CD4-positive, alpha-beta memory T cell (primary cell): ENCODE measurements at regions not wholly inside any gene's neighbourhood (a gene's known extent, or its start where the extent isn't known, plus 50 kb on each side); places are given as distances from the start of the nearest gene placed in this dataset.

Source experiments
- CTCF ChIA-PET: fragments of 350-600 bp; sonication (Branson Sonifier 250); formaldehyde crosslinking; loops from one replicate; lab custom pipeline; 2021; ENCODE audit warnings: inconsistent platforms; ENCODE audit not compliant: partially characterized antibody; lab: Charles Lee
- POLR2A ChIA-PET: fragments of 350-600 bp; sonication (Branson Sonifier 250); formaldehyde crosslinking; loops from one replicate; lab custom pipeline; 2021; ENCODE audit not compliant: partially characterized antibody; lab: Charles Lee
- DNase-seq, 5 donors: peaks; one replicate each; pipeline versions ENCODE4 v3.0.0 to v3.0.0-alpha.2; 2020 to 2022; ENCODE audit warnings: mixed read lengths in 1 of 5
- H3K27ac ChIP-seq: one replicate; pipeline ENCODE4 v1.7.0; 2013; ENCODE audit warnings: low read depth, low read length
- H3K27me3 ChIP-seq: 2 replicates; pipeline ENCODE4 v1.7.0; 2013; ENCODE audit warnings: mild to moderate bottlenecking, low read length, moderate library complexity; ENCODE audit not compliant: insufficient read depth
- H3K36me3 ChIP-seq: 2 replicates; pipeline ENCODE4 v1.7.0; 2013; ENCODE audit warnings: mild to moderate bottlenecking, low read length, moderate library complexity; ENCODE audit not compliant: insufficient read depth
- H3K4me1 ChIP-seq: 2 replicates; pipeline ENCODE4 v1.7.0; 2013; ENCODE audit warnings: mild to moderate bottlenecking, low read length, moderate library complexity; ENCODE audit not compliant: insufficient read depth
- H3K4me3 ChIP-seq, 2 donors: one replicate each; pipeline ENCODE4 v1.7.0; 2013; ENCODE audit warnings: low read length in 2 of 2, mild to moderate bottlenecking in 1 of 2
- H3K9me3 ChIP-seq, 2 donors: one replicate each; pipeline ENCODE4 v1.7.0; 2013; ENCODE audit warnings: low read length in 2 of 2, control low read depth in 1 of 2; ENCODE audit not compliant: control insufficient read depth in 1 of 2
- H3K27ac Mint-ChIP-seq, 7 donors: one replicate each; pipeline ENCODE4 v1.8.0; 2020 to 2021; ENCODE audit warnings: mixed read lengths in 7 of 7, mild to moderate bottlenecking in 6 of 7, inconsistent platforms in 3 of 7, moderate library complexity in 3 of 7
- H3K27me3 Mint-ChIP-seq, 2 donors: one replicate each; pipeline ENCODE4 v1.8.0; 2020 to 2021; ENCODE audit warnings: mixed read lengths in 2 of 2
- H3K36me3 Mint-ChIP-seq, 2 donors: one replicate each; pipeline ENCODE4 v1.8.0; 2020 to 2021; ENCODE audit warnings: mixed read lengths in 2 of 2, inconsistent platforms in 1 of 2, mild to moderate bottlenecking in 1 of 2
- H3K4me1 Mint-ChIP-seq, 4 donors: one replicate each; pipeline ENCODE4 v1.8.0; 2020 to 2021; ENCODE audit warnings: mixed read lengths in 4 of 4, mild to moderate bottlenecking in 1 of 4
- H3K4me3 Mint-ChIP-seq, 8 donors: one replicate each; pipeline ENCODE4 v1.8.0; 2020 to 2021; ENCODE audit warnings: mixed read lengths in 8 of 8, mild to moderate bottlenecking in 7 of 8, moderate library complexity in 6 of 8, inconsistent platforms in 3 of 8
- H3K9me3 Mint-ChIP-seq, 8 donors: one replicate each; pipeline ENCODE4 v1.8.0; 2020 to 2021; ENCODE audit warnings: mixed read lengths in 8 of 8, mild to moderate bottlenecking in 5 of 8, inconsistent platforms in 3 of 8, moderate library complexity in 1 of 8
- intact Hi-C: fragments of 100-400 bp; cut with micrococcal nuclease; formaldehyde crosslinking; loops from one replicate; pipeline ENCODE4 v1.15.1; 2023

DNA sequence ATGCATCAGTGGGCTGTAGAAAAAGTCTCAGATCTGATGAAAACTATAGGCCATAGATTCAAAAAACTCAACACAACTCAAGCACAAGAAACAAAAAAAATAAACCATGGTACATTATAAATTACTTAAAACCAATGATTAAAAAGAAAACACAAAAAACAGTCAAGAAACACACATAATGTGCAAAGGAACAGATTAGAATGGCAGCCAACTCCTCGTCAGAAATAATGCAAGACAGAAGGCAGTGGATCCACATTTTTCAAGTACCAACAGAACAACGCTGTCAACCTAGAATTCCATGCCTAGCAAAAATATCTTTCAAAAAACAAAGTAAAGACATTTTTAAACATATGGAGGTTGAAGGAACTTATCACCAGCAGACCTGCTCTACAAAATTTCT, 69.7 kb downstream of the PSMB1 start:
- ChIA-PET POLR2A (no interaction called here), CTCF (no interaction called here)
- Mint-ChIP-seq H3K27me3 (peaks cover 3 to 7% of the 10 kb centered on the region in 2 donors), H3K36me3 (no peaks in the 10 kb centered on the region), H3K27ac (no peak overlapping the region), H3K9me3 (peaks cover 0 to 12% (median 3%) of the 10 kb centered on the region in 8 donors), H3K4me1 (no peaks in the 10 kb centered on the region), H3K4me3 (no peak overlapping the region)
- Histone ChIP-seq H3K27ac (no peak overlapping the region), H3K4me3 (no peak overlapping the region), H3K27me3 (no peaks in the 10 kb centered on the region), H3K36me3 (no peaks in the 10 kb centered on the region), H3K4me1 (no peaks in the 10 kb centered on the region), H3K9me3 (no peaks in the 10 kb centered on the region)
- DNase-seq, result no peak
- intact Hi-C loops, result no loop called here

DNA sequence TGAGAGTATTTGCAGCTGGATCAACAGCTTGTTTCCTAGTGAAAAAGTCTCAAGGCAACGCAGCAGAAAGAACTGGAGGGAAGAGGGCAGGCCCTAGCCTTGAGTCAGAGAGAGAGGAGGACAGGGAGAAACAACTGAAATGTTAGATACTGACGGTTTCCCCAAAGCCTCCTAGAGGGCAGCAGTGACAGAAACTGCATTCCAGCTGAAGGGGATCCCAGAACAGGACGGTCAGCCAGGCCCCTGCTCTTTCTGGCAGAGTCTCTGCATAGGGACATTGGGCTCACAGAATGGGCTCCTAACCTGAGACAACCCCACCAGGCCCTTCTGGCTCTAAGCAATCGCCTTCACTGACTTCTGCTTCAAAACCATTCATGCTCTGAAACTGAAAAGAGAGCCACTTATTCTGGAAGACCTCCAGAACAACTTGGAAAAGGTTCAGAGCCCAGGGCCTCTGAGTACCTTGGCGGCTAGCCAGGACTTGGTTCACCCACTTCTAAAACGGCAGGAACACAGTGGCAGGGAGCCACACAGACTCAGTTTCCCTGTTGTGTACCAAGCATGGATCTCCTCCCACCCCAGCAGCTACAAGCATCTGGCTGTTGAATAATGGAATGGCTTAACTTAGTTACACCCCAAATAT, 72.9 kb downstream of the PSMB1 start:
- Mint-ChIP-seq H3K4me3 (no peak overlapping the region), H3K4me1 (peaks cover 0 to 1% (median 0%) of the 10 kb centered on the region in 4 donors), H3K27me3 (peaks cover 8 to 13% of the 10 kb centered on the region in 2 donors), H3K27ac (no peak overlapping the region), H3K36me3 (no peaks in the 10 kb centered on the region), H3K9me3 (peaks cover 0 to 12% (median 3%) of the 10 kb centered on the region in 8 donors)
- no peaks in the 10 kb centered on the region for H3K27me3 ChIP-seq
- H3K9me3 ChIP-seq, result no peaks in the 10 kb centered on the region
- no peak overlapping the region for H3K27ac ChIP-seq
- ChIA-PET CTCF (no interaction called here), POLR2A (no interaction called here)
- H3K4me3 ChIP-seq, result no peak overlapping the region
- no peaks in the 10 kb centered on the region for H3K36me3 ChIP-seq
- intact Hi-C loops, result no loop called here
- DNase-seq, result no peak
- no peaks in the 10 kb centered on the region for H3K4me1 ChIP-seq

DNA sequence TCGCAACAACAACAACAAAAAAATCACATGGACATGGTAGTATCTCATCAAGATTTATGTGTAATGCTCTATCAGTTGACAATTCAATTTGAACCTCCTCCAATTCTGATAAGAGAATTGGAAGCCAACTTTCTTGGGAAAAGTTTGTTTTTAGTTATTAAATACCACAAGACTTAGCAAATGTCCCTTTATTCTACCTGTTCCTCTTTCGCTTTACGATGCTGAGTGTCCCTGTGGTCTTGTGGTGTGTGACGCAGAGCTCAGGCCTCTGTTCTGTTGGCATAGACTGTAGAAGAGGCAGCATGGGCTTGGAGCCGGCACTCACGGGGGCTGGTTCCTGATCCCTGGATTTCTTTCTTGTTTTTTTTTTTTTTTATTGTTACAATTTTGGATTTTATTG, 76.7 kb downstream of the PSMB1 start:
- Mint-ChIP-seq H3K27me3 (peaks cover 5 to 19% of the 10 kb centered on the region in 2 donors), H3K36me3 (no peaks in the 10 kb centered on the region), H3K9me3 (peaks cover 0 to 1% (median 0%) of the 10 kb centered on the region in 8 donors), H3K4me3 (no peak overlapping the region), H3K27ac (no peak overlapping the region), H3K4me1 (peaks cover 0 to 1% (median 0%) of the 10 kb centered on the region in 4 donors)
- ChIA-PET CTCF (no interaction called here), POLR2A (no interaction called here)
- no peaks in the 10 kb centered on the region for H3K4me1 ChIP-seq
- H3K27ac ChIP-seq, result no peak overlapping the region
- no peak overlapping the region for H3K4me3 ChIP-seq
- intact Hi-C loops, result no loop called here
- H3K27me3 ChIP-seq, result no peaks in the 10 kb centered on the region
- H3K9me3 ChIP-seq, result no peaks in the 10 kb centered on the region
- no peak for DNase-seq
- H3K36me3 ChIP-seq, result no peaks in the 10 kb centered on the region

DNA sequence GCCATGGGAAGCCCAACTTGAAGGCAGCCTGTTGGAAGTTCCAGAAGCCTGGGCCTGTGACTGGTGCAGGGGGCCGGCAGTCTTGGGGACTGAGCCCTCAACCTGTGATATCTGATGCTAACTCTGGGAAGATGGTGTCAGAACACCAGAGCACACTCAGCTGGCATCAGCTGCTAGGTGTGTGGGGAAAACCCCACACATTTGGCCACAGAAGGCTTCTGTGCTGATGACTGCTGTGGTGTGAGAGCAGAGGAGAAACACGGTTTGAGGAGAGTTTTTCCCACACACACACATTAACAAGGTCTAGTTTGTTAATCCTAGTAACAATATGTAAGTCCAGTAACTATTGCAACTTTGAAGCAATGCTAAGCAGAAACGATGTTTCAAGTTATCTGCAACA, 78.0 kb downstream of the PSMB1 start:
- POLR2A ChIA-PET, result no interaction called here
- Mint-ChIP-seq H3K27ac (no peak overlapping the region), H3K4me1 (peaks cover 0 to 1% (median 0%) of the 10 kb centered on the region in 4 donors), H3K4me3 (no peak overlapping the region), H3K27me3 (peaks cover 5 to 16% of the 10 kb centered on the region in 2 donors), H3K36me3 (no peaks in the 10 kb centered on the region), H3K9me3 (no peaks in the 10 kb centered on the region)
- H3K36me3 ChIP-seq, result no peaks in the 10 kb centered on the region
- no peak overlapping the region for H3K4me3 ChIP-seq
- no peak overlapping the region for H3K27ac ChIP-seq
- intact Hi-C loops, result no loop called here
- CTCF ChIA-PET, result no interaction called here
- no peak for DNase-seq
- no peaks in the 10 kb centered on the region for H3K27me3 ChIP-seq
- H3K9me3 ChIP-seq, result no peaks in the 10 kb centered on the region
- no peaks in the 10 kb centered on the region for H3K4me1 ChIP-seq

DNA sequence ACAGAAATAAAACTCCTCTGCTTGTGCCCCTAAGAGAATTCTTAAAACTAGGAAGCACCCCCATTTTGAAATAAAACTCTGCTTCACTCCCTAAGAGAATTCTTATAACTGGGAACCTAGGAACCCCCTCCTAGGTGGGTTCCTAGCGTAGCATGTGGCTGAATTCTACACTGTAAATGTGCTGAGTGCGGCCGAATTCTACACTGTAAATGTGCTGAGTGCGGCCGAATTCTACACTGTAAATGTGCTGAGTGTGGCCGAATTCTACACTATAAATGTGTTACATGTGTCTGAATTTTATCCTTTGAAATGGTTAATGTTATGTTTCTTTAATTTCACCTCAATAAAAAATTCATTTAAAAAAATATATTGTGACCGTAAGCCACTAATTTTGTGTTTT, 79.3 kb downstream of the PSMB1 start:
- Histone ChIP-seq H3K9me3 (no peaks in the 10 kb centered on the region), H3K4me1 (no peaks in the 10 kb centered on the region), H3K27ac (no peak overlapping the region), H3K4me3 (no peak overlapping the region), H3K36me3 (no peaks in the 10 kb centered on the region), H3K27me3 (no peaks in the 10 kb centered on the region)
- no peak for DNase-seq
- H3K4me3 Mint-ChIP-seq, result no peak overlapping the region
- ChIA-PET POLR2A (no interaction called here), CTCF (no interaction called here)
- no peak overlapping the region for H3K27ac Mint-ChIP-seq
- no peaks in the 10 kb centered on the region for H3K36me3 Mint-ChIP-seq
- H3K27me3 Mint-ChIP-seq, result peaks cover 5 to 13% of the 10 kb centered on the region in 2 donors
- peaks cover 0 to 1% (median 0%) of the 10 kb centered on the region in 4 donors for H3K4me1 Mint-ChIP-seq
- H3K9me3 Mint-ChIP-seq, result no peaks in the 10 kb centered on the region
- intact Hi-C loops, result no loop called here

DNA sequence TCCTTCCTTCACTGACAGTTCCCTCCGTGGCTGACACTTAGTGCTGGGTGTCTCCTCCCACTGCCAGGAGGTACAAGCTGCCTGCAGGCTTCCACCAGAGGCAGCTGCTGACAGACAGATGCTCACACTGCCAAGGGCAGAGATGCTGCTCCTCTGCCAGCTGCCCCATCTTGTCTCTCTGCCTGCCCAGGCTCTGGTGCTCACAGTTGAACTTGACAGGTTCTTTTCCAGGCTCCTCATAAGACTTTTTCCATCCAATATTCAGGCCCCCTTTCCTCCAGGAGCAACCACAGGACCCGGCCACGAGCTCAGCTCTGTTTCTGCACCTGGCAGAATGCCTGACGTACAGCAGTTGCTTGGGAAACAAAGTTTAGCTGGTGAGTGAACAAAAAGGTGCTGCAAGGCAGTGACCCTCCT, 79.8 kb downstream of the PSMB1 start:
- intact Hi-C loops, result no loop called here
- H3K4me1 Mint-ChIP-seq, result peaks cover 0 to 1% (median 0%) of the 10 kb centered on the region in 4 donors
- H3K9me3 Mint-ChIP-seq, result no peaks in the 10 kb centered on the region
- no peak for DNase-seq
- H3K27me3 ChIP-seq, result no peaks in the 10 kb centered on the region
- H3K27me3 Mint-ChIP-seq, result peaks cover 4 to 13% of the 10 kb centered on the region in 2 donors
- H3K36me3 ChIP-seq, result no peaks in the 10 kb centered on the region
- no peak overlapping the region for H3K4me3 Mint-ChIP-seq
- no peaks in the 10 kb centered on the region for H3K4me1 ChIP-seq
- no peak overlapping the region for H3K27ac ChIP-seq
- POLR2A ChIA-PET, result no interaction called here
- CTCF ChIA-PET, result no interaction called here
- no peaks in the 10 kb centered on the region for H3K9me3 ChIP-seq
- no peak overlapping the region for H3K27ac Mint-ChIP-seq
- no peak overlapping the region for H3K4me3 ChIP-seq
- H3K36me3 Mint-ChIP-seq, result no peaks in the 10 kb centered on the region

DNA sequence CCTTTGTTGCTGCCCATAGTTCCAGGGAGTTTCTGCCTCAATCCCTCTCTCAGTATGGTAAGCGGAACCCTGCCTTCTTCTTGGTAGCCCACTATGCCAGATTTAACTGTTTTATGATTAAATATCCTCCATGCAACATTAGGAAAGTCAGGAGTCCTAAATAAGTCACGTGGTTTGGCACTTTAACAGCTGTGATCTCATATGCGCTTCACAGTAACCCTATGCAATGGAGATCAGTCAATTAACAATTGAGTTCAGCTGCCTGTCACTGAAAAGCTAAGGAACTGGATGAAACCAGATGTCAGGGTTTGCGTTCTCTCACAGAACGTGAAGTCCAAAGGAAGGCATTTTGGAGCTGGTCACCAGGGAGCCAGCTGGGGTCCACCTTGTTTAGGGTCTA, 81.6 kb downstream of the PSMB1 start:
- POLR2A ChIA-PET, result no interaction called here
- Mint-ChIP-seq H3K27ac (no peak overlapping the region), H3K9me3 (no peaks in the 10 kb centered on the region), H3K4me1 (no peaks in the 10 kb centered on the region), H3K4me3 (no peak overlapping the region), H3K27me3 (peaks cover 0 to 11% of the 10 kb centered on the region in 2 donors), H3K36me3 (no peaks in the 10 kb centered on the region)
- Histone ChIP-seq H3K27me3 (no peaks in the 10 kb centered on the region), H3K4me3 (no peak overlapping the region), H3K4me1 (no peaks in the 10 kb centered on the region), H3K27ac (no peak overlapping the region), H3K9me3 (no peaks in the 10 kb centered on the region), H3K36me3 (no peaks in the 10 kb centered on the region)
- no peak for DNase-seq
- intact Hi-C loops, result no loop called here
- CTCF ChIA-PET, result no interaction called here
